ENCODE measurements at regions not wholly inside any gene's neighbourhood (a gene's known extent, or its start where the extent isn't known, plus 50 kb on each side); places are given as distances from the start of the nearest gene placed in this dataset.

- Mint-ChIP-seq H3K4me1 (ENCODE audit: unreplicated experiment) (no peaks in the 10 kb centered on the region), H3K9me3 (no peaks in the 10 kb centered on the region), H3K27me3 (no peaks in the 10 kb centered on the region), H3K36me3 (no peaks in the 10 kb centered on the region), H3K27ac (no peak overlapping the region), H3K4me3 (no peak overlapping the region)
- TF ChIP-seq CTCF (conservative IDR thresholded peaks at IDR 0.05) = no peak
- DNase-seq (ENCODE audit: extremely low spot score, unreplicated experiment) = no peak
Observed at GRCh38 chr4:103451341-103451740, 253.2 kb upstream of the CENPE start.

- H3K27me3 Mint-ChIP-seq = no peaks in the 10 kb centered on the region
- no peak for TF ChIP-seq CTCF (conservative IDR thresholded peaks at IDR 0.05)
- no peaks in the 10 kb centered on the region for H3K9me3 Mint-ChIP-seq
- no peaks in the 10 kb centered on the region for H3K4me1 Mint-ChIP-seq (ENCODE audit: unreplicated experiment)
- no peak for DNase-seq (ENCODE audit: extremely low spot score, unreplicated experiment)
- no peaks in the 10 kb centered on the region for H3K36me3 Mint-ChIP-seq
- H3K4me3 Mint-ChIP-seq = no peak overlapping the region
- H3K27ac Mint-ChIP-seq = no peak overlapping the region
Observed at GRCh38 chr4:103450693-103451092, 252.6 kb upstream of the CENPE start.

GRCh38 chr4:103449296-103450023 is 251.3 kb upstream of the CENPE start:
- Mint-ChIP-seq H3K36me3 (no peaks in the 10 kb centered on the region), H3K27ac (no peak overlapping the region), H3K4me3 (no peak overlapping the region), H3K4me1 (ENCODE audit: unreplicated experiment) (no peaks in the 10 kb centered on the region), H3K9me3 (no peaks in the 10 kb centered on the region), H3K27me3 (no peaks in the 10 kb centered on the region)
- DNase-seq (ENCODE audit: extremely low spot score, unreplicated experiment) = no peak
- TF ChIP-seq CTCF (conservative IDR thresholded peaks at IDR 0.05) = no peak

- Mint-ChIP-seq H3K9me3 (no peaks in the 10 kb centered on the region), H3K36me3 (no peaks in the 10 kb centered on the region), H3K27ac (no peak overlapping the region), H3K4me1 (ENCODE audit: unreplicated experiment) (no peaks in the 10 kb centered on the region), H3K27me3 (no peaks in the 10 kb centered on the region), H3K4me3 (no peak overlapping the region)
- TF ChIP-seq CTCF (conservative IDR thresholded peaks at IDR 0.05) = no peak
- DNase-seq (ENCODE audit: extremely low spot score, unreplicated experiment) = no peak
Observed at GRCh38 chr4:103445377-103445776, 247.2 kb upstream of the CENPE start.

GRCh38 chr4:103443324-103443723 is 245.2 kb upstream of the CENPE start:
- no peaks in the 10 kb centered on the region for H3K4me1 Mint-ChIP-seq (ENCODE audit: unreplicated experiment)
- H3K27ac Mint-ChIP-seq = no peak overlapping the region
- peaks cover 3% of the 10 kb centered on the region for H3K27me3 Mint-ChIP-seq
- no peak overlapping the region for H3K4me3 Mint-ChIP-seq
- no peak for TF ChIP-seq CTCF (conservative IDR thresholded peaks at IDR 0.05)
- DNase-seq (ENCODE audit: extremely low spot score, unreplicated experiment) = no peak
- H3K9me3 Mint-ChIP-seq = no peaks in the 10 kb centered on the region
- no peaks in the 10 kb centered on the region for H3K36me3 Mint-ChIP-seq
